HG02678 (cell line): ENCODE measurements at regions not wholly inside any gene's neighbourhood (a gene's known extent, or its start where the extent isn't known, plus 50 kb on each side); places are given as distances from the start of the nearest gene placed in this dataset.
"Not testable (repeated sequence)": the region's sequence is repeated elsewhere in the genome, so short reads cannot be mapped to it uniquely, and the experiment has no call there.

ENCODE experiments used
- ATAC-seq: cut with Tn5 transposase; IDR thresholded peaks from one replicate; pipeline ENCODE4 v1.9.1; 2021; ENCODE audit warnings: mild to moderate bottlenecking, moderate library complexity; ENCODE audit not compliant: unreplicated experiment

GRCh38 chr3:135549928-135550494, 415.5 kb upstream of the PPP2R3A start:
- ATAC-seq, result no peak

GRCh38 chr3:135556174-135556573, 409.4 kb upstream of the PPP2R3A start:
- ATAC-seq, result no peak

GRCh38 chr3:135558150-135558783, 407.3 kb upstream of the PPP2R3A start:
- no peak for ATAC-seq

DNA sequence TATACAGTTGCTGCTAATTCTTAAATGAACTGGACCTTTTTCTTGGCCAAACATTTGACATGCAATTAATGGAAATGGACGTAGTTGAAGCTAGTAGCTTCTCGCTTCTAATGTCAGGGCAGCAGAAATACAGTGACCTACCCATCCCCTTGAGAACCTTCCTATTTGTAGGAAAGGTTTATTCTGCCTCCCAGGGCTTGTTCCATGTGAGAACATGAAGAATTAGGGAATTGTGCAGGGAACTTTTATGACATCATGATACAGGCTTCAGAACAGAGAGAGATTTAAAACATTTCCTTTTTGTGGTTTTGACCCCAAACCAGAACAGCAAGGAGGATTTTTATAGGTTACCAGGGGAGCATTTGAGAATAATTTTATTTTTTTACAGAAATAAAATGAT, 406.6 kb upstream of the PPP2R3A start:
- no peak for ATAC-seq

GRCh38 chr3:135559802-135560201, 405.7 kb upstream of the PPP2R3A start:
- ATAC-seq, result no peak

GRCh38 chr3:135560847-135561246, 404.7 kb upstream of the PPP2R3A start:
- no peak for ATAC-seq

GRCh38 chr3:135564696-135565095, 400.8 kb upstream of the PPP2R3A start:
- no peak for ATAC-seq

- ATAC-seq, result no peak
Observed at GRCh38 chr3:135565546-135565945, 400.0 kb upstream of the PPP2R3A start.

- no peak for ATAC-seq
Observed at GRCh38 chr3:135567223-135567622, 398.3 kb upstream of the PPP2R3A start.

DNA sequence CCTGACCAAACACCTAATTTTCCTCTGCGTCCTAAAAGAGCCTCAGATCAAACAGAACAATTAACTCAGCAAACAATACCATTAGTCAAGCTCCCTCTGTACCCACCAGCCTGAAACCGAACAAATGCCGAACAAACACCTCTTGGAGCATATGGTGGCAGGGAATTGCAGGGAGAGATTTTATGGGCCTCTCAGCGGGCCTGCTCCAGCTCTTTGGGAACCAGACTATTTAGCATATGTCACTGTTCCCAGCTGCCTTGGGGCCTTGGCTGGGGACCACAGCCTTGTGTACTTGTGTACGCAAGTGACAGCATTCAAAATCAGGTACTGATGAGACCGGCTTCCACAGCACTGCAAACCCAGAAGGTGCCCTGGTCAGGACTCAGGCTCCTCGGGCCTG, 388.8 kb upstream of the PPP2R3A start:
- no peak for ATAC-seq

DNA sequence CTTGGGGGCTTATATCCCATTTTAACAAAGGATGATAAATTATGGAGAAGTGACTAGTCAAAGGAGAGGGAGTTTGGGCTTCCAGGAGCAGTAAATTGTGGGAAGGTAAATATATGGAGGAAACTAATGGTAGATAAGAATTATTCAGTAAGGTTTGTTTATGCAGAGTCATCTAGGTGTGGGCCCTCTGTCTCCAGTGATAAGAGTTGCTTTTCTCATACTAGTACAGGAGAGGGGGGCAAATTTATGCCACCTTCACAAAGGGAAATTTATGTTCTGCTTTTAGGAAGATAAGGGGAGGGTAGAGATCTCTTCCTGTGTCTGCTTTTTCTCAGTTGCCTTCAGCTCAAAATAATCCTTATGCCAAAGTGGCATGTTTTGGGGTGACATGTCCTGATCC, 383.7 kb upstream of the PPP2R3A start:
- no peak for ATAC-seq

DNA sequence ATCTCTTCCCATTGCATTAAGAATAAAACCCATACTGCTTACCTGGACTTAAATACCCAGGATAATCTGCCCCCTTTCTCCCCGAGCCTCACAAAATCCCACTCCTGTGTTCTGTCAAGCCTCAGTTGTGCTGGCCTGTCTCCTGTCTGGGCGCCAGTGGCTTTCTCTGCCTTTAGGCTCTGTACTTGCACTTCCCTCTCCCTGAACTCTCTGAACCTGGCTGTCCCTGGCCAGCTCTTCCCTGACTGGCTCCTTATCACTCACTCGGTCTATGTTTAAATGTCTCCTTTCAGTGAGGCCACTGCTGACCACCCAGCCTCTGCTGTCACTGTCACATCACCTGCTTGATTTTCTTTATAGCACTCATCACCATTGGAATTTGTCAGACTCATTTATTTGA, 382.7 kb upstream of the PPP2R3A start:
- ATAC-seq, result no peak

DNA sequence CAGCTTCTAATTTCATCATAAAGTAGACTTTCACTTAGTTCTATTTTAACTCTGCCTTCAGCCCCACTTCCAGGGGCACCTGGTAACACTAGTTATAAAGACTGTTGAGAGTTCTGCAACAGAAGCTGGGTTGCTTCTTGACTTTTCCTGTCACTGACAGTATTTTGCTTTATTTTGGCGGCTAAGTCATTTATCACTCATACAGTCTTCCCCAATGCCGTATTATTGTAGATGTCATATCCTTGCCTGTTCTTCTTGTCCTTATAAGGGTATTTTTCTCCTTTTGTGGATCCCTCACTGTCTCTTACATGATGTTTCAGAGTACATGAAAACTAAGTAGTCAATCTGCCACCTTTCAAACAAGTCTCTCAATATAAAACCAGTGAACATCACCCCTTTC, 369.0 kb upstream of the PPP2R3A start:
- ATAC-seq, result no peak

DNA sequence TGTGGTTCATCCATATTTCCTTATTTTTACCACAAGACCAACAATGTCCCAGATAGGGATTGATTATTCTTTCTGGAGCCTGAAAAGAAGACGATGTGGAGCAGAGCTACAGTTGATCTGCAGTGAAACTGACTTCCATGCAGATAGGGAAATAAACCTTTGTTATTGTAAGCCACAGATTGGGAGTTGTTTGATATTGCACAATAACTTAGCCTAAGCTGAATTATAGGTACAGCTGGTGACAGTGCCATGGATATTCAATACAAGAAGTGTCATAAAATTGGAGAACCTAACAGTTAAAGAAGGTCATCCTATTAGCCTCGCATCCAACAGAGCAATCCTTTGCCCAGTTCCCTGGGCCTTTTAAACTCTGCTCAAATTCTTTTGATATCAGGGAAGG, 367.7 kb upstream of the PPP2R3A start:
- no peak for ATAC-seq

DNA sequence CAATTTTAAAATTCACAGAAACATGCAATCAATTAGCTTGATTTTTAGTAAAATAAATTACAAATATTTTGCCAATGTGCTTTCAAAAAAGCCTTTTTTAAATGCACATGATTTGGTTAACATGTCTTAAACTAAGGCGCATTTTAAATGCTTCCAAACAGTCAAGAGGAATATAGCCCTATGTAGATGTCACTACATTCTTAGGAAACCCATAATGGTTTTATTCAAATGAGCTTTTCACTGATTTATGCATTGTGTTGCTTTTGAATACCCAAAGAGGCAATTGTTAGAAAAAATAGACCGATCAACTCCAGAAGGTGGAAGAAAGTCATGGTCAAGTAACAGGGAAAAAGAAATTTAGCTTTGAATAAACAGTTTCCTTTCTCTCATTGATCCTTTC, 366.9 kb upstream of the PPP2R3A start:
- ATAC-seq, result no peak

DNA sequence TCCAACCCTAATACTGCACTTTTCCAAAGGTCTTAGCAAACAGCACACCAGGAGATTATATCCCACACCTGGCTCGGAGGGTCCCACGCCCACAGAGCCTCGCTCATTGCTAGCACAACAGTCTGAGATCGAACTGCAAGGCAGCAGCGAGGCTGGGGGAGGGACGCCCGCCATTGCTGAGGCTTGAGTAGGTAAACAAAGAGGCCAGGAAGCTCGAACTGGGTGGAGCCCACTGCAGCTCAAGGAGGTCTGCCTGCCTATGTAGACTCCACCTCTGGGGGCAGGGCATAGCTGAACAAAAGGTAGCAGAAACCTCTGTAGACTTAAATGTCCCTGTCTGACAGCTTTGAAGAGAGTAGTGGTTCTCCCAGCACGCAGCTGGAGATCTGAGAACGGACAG, 361.0 kb upstream of the PPP2R3A start:
- not testable (repeated sequence) for ATAC-seq

DNA sequence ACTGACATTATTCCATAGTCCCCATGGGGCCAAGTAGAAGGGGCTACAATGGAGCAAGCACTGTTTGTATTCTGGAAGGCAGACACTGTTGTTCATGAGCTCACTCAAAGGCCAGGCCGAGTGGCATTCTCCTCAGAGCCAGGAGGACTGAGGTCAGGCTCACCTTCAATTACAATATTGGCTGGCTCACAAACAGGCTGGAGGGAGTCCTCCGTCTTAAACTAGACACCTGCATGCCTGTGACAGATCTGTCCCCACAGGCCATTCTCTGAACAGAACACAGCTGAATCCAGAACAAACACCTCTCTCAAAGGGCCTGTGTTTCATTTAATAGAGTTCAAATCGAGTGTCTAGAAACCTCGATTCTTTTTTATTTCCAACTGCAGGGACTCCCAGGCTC, 347.4 kb upstream of the PPP2R3A start:
- no peak for ATAC-seq

DNA sequence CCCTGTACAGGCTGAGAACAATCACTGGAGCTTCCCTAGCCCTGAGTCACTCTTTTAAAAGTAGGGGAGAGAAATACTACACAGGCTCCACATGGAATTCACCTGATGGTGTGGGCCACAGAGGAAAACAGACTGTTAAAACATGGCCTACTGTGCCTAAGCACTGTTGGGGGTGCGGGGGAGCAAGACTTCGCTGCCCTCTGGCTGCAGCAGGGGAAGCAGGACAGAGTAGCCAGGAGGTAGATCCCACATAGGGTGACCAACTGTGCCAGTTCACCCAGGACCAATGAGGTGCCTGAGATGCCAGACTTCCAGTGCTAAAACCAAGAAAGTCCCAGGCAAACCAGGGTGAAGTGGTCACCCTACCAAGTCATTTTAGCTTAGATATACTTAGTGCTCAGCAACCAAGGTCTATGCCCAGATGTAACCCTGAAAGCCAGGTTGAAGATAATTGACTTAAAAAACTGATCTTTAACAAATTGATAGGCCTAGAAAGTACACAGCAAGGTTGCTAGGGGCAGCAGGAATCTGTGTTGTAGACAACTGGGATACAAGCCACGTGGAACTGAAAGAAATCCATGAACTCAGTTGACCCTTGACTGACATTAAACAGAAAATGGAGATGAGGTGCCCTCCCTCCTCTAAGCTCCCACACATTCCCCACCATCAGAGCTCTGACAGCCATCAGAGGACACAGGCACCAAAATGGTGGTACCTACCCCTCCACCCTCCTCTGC, 344.2 kb upstream of the PPP2R3A start:
- ATAC-seq, result no peak

- ATAC-seq, result no peak
Observed at GRCh38 chr3:135622215-135622614, 343.3 kb upstream of the PPP2R3A start.

GRCh38 chr3:135622656-135623055, 342.9 kb upstream of the PPP2R3A start:
- no peak for ATAC-seq

- ATAC-seq, result no peak
Observed at GRCh38 chr3:135623558-135623957, 342.0 kb upstream of the PPP2R3A start.

- no peak for ATAC-seq
Observed at GRCh38 chr3:135627057-135627456, 338.5 kb upstream of the PPP2R3A start.
